ENCODE measurements at regions not wholly inside any gene's neighbourhood (a gene's known extent, or its start where the extent isn't known, plus 50 kb on each side); places are given as distances from the start of the nearest gene placed in this dataset.

GRCh38 chr12:98401427-98401826 is 114.0 kb upstream of the TMPO start:
- dilution Hi-C loops (cut with MboI; ENCODE audit: extremely low pct_ligation_motif_present, low sequenced_read_pairs) = no loop called here
- H3K27ac ChIP-seq (ENCODE audit: control insufficient read depth, insufficient read depth, low read length) = no peak overlapping the region
- no peak overlapping the region for H2AFZ ChIP-seq (ENCODE audit: control insufficient read depth, low read length)
- no peak overlapping the region for H3K4me2 ChIP-seq (ENCODE audit: control insufficient read depth, extremely low read depth, insufficient read depth, low read depth, low read length)
- DNase-seq (ENCODE audit: low read depth, low spot score) (no peak), FAIRE-seq (no peak)
- no peaks in the 10 kb centered on the region for H3K9me1 ChIP-seq (ENCODE audit: control insufficient read depth, extremely low read depth, insufficient read depth, low read length)
- no peak overlapping the region for H3K4me3 ChIP-seq (ENCODE audit: control insufficient read depth in 2 of 3, extremely low read depth in 1 of 3, insufficient read depth in 2 of 3, low read depth in 1 of 3, low read length in 3 of 3)
- no peak overlapping the region for H3K9ac ChIP-seq (ENCODE audit: control insufficient read depth, extremely low read depth, insufficient read depth, low read length)
- no peaks in the 10 kb centered on the region for H3K9me3 ChIP-seq (ENCODE audit: control insufficient read depth, low read depth, low read length)
- no peaks in the 10 kb centered on the region for H3K79me2 ChIP-seq (ENCODE audit: control insufficient read depth, insufficient read depth, low read length)
- no peaks in the 10 kb centered on the region for H3K36me3 ChIP-seq (ENCODE audit: control insufficient read depth in 2 of 2, extremely low read depth in 1 of 2, insufficient read depth in 2 of 2, low read length in 2 of 2)
- TF ChIP-seq EZH2 (IDR thresholded peaks at IDR 0.05; ENCODE audit: low read length) (no peak), CTCF (optimal IDR thresholded peaks at IDR 0.05 in 1 of 3, IDR thresholded peaks at IDR 0.05 in 1 of 3, conservative IDR thresholded peaks at IDR 0.05 in 1 of 3; ENCODE audit: extremely low read depth in 1 of 3, insufficient read depth in 2 of 3, low read length in 3 of 3) (no peak)
- H3K4me1 ChIP-seq (ENCODE audit: control insufficient read depth, extremely low read depth, insufficient read depth, low read length) = peaks cover 7% of the 10 kb centered on the region
- no peaks in the 10 kb centered on the region for H4K20me1 ChIP-seq (ENCODE audit: control insufficient read depth, extremely low read depth, insufficient read depth, low read length)
- H3K27me3 ChIP-seq (ENCODE audit: control insufficient read depth, extremely low read depth, insufficient read depth, low read length) = no peaks in the 10 kb centered on the region

- Histone ChIP-seq H3K79me2 (ENCODE audit: control insufficient read depth, insufficient read depth, low read length) (no peaks in the 10 kb centered on the region), H3K9me3 (ENCODE audit: control insufficient read depth, low read depth, low read length) (no peaks in the 10 kb centered on the region), H3K36me3 (ENCODE audit: control insufficient read depth in 2 of 2, extremely low read depth in 1 of 2, insufficient read depth in 2 of 2, low read length in 2 of 2) (no peaks in the 10 kb centered on the region), H3K27ac (ENCODE audit: control insufficient read depth, insufficient read depth, low read length) (no peak overlapping the region), H2AFZ (ENCODE audit: control insufficient read depth, low read length) (no peak overlapping the region), H4K20me1 (ENCODE audit: control insufficient read depth, extremely low read depth, insufficient read depth, low read length) (no peaks in the 10 kb centered on the region), H3K9ac (ENCODE audit: control insufficient read depth, extremely low read depth, insufficient read depth, low read length) (no peak overlapping the region), H3K4me1 (ENCODE audit: control insufficient read depth, extremely low read depth, insufficient read depth, low read length) (peaks cover 7% of the 10 kb centered on the region), H3K4me2 (ENCODE audit: control insufficient read depth, extremely low read depth, insufficient read depth, low read depth, low read length) (no peak overlapping the region), H3K4me3 (ENCODE audit: control insufficient read depth in 2 of 3, extremely low read depth in 1 of 3, insufficient read depth in 2 of 3, low read depth in 1 of 3, low read length in 3 of 3) (no peak overlapping the region), H3K27me3 (ENCODE audit: control insufficient read depth, extremely low read depth, insufficient read depth, low read length) (no peaks in the 10 kb centered on the region), H3K9me1 (ENCODE audit: control insufficient read depth, extremely low read depth, insufficient read depth, low read length) (no peaks in the 10 kb centered on the region)
- DNase-seq (ENCODE audit: low read depth, low spot score) (no peak), FAIRE-seq (no peak)
- dilution Hi-C loops (cut with MboI; ENCODE audit: extremely low pct_ligation_motif_present, low sequenced_read_pairs) = no loop called here
- no peak for TF ChIP-seq CTCF (optimal IDR thresholded peaks at IDR 0.05 in 1 of 3, IDR thresholded peaks at IDR 0.05 in 1 of 3, conservative IDR thresholded peaks at IDR 0.05 in 1 of 3; ENCODE audit: extremely low read depth in 1 of 3, insufficient read depth in 2 of 3, low read length in 3 of 3)
- TF ChIP-seq EZH2 (IDR thresholded peaks at IDR 0.05; ENCODE audit: low read length) = no peak
Observed at GRCh38 chr12:98402091-98402490, 113.3 kb upstream of the TMPO start.

All from keratinocyte (primary cell).